Stimulated activated CD8-positive, alpha-beta memory T cell treated with anti-CD3 and anti-CD28 coated beads, Interleukin-4, amount 100 ng/mL, for 24 hours (primary cell): ENCODE measurements at regions not wholly inside any gene's neighbourhood (a gene's known extent, or its start where the extent isn't known, plus 50 kb on each side); places are given as distances from the start of the nearest gene placed in this dataset.
"Not testable (repeated sequence)": the region's sequence is repeated elsewhere in the genome, so short reads cannot be mapped to it uniquely, and the experiment has no call there.

Source experiments
- DNase-seq: peaks from one replicate; pipeline ENCODE4 v3.0.0-alpha.2; 2020; ENCODE audit warnings: low read depth

- no peak for DNase-seq
Measured at GRCh38 chr1:88474555-88475304, 209.3 kb upstream of the PKN2 start.

DNA sequence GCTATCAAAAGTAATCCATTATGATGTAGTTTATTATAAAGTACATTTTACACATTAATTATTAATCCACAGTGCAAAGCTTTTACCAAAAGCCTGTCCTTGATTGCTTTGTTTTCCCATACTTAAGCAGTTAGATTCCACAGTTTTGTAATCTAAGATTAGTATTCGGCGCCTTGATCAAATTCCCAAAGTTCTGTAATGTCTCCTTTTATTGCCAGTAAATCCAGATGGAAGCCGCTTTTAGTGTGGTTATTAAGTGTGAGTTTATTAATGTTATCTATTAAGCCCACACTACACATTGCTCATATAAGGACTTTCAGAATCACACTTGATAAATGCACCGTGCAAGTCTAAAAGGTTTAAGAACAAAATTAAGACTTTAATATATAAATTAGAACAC, 199.2 kb upstream of the PKN2 start:
- no peak for DNase-seq

DNA sequence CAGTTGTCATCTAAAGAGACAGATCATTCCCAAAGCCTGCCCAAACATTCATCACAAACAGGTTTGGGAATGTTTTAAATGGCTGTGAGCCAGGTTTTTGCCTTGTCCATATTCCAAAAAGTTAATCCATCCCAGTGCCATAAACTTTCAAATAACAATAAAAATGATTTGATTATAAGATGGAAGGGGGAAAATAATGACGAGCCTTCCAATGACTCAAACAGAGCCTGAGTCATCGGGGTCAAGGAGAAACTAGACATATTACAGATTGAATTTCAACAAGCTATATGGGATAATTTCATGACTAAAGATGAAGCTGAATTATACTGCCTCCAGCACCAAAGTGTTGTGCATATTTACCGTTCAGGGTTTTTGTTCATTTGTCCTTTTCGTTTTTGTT, 195.8 kb upstream of the PKN2 start:
- no peak for DNase-seq

- DNase-seq: no peak
Measured at GRCh38 chr1:88490676-88491075, 193.4 kb upstream of the PKN2 start.

DNA sequence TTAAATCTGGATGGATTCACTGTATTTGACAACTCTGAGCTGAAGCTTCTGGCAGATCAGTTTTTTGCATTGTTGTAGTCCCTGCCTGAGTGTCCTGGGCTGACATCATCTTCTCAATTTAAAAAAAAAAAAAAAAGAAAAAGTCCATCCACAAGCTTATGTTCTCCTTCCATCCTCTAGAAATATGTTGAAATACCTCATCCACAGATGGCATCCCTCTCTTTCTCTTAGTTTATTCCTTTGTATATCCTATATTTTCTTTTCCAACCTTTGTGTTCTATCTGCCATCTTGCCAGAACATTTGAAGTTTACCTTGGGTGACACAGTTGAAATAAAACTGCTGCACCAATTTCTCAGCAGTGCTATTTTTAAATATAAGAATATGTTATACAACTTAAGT, 184.4 kb upstream of the PKN2 start:
- DNase-seq: no peak

DNA sequence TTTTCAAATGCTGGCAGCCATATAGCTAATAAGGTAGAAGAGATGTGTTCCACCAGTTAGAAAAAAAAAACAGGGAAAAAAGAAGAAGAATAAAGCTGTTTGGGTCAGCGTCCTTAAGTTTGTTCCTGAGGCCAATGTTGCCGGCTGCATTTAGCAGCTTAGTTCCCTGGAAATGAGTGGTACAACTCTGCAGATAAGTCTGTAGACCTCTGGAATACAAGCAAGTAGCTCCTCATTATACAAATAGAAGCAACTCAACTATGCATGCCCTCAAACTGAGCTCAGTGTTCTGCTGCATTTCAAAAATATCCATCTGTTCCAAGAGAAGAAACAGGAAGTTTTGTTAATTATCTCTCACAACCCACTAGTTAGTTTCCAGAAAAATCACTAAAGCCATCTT, 181.2 kb upstream of the PKN2 start:
- DNase-seq: no peak

DNA sequence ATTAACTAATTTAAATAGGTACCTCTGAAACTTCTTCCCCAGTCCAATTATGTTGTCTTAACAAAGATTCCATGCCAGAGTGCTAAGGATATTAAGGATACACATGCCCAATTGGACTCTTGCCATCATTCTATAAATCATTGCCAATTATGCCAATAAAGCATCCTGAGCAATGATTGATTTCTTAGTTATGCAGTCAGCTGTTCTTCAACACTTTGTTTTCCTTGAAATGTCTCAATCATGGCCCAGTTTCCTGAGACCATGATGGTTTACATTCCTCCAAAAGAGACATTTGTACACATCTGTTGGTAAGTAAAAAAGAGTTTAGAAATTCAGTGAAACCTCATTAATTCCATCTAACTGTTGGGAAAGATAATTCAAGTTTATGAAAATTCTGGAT, 180.4 kb upstream of the PKN2 start:
- DNase-seq: no peak

DNA sequence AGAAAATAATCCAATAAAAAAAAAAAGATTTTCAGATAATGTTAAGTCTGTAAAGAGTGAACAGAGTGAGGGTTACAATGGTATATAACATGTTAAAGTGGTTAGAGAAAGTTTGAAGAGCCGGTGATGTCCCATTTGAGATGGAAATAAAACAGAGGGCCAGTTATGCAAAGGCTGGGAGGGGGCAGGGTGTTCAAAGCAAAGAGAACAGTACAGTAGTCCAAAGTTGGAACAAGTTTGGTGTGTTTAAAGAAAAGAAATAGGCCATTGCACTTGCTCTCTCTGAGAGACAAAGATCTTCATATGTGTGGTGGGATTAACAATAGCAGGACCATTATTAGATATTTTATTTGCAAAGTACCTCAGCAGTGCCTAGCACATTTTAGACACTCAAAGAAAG, 179.5 kb upstream of the PKN2 start:
- no peak for DNase-seq

- DNase-seq: no peak
Measured at GRCh38 chr1:88509379-88509778, 174.7 kb upstream of the PKN2 start.

DNA sequence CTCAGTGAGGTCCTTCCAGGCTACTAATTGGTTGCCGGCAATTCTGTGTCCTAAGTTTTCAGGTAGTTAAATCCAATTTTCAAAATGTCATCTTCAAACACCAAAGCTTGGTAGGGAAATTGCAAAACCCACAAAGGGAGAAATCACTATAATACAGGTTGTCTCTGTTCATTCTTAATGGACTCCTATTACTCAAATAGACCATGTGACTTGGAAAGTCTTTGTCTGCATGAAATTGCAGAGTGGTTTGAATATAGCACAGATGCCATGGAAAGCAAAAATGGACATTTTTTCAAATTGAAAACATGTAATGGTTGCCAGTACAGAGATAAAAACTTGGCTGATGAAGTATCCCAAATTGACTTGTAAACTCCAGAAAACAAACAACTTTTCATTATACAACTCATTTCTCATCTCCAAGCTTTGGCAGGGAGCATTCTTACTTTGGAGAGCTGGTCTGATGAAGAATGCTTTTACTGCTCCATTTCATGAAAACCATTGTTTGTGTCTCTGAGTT, 169.5 kb upstream of the PKN2 start:
- no peak for DNase-seq

GRCh38 chr1:88517499-88517898, 166.6 kb upstream of the PKN2 start:
- DNase-seq: not testable (repeated sequence)

GRCh38 chr1:88519156-88519555, 164.9 kb upstream of the PKN2 start:
- no peak for DNase-seq

DNA sequence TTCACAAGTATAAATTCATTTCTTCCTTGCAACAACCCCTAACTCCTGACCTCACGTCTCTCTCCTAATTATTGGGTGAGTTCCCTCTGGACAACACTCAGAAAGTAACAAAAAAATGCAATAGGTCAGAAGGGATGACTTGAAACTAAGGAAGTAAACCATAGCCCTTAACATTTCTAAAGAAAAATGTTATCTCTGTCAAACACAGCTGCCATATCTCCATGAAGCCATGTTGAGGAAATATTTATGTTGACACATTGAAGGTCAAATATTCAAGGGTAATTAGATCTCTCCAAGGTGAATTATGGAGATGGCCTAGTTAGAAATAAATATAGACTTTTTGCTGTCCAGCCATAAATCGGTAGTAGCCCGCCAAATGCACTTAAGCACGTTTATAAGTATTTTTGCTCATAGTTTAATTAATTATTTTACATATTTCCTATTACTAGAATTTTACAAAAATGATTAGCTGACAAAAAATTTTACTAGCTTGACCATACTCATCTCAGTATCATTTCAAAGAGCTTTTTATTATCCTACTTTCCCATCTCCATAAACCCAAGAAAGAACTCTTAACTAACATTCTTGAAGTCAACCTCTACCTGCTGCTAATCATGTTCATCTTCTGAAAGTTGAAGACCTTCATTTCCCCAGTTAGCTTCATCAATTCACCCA, 160.1 kb upstream of the PKN2 start:
- no peak for DNase-seq

DNA sequence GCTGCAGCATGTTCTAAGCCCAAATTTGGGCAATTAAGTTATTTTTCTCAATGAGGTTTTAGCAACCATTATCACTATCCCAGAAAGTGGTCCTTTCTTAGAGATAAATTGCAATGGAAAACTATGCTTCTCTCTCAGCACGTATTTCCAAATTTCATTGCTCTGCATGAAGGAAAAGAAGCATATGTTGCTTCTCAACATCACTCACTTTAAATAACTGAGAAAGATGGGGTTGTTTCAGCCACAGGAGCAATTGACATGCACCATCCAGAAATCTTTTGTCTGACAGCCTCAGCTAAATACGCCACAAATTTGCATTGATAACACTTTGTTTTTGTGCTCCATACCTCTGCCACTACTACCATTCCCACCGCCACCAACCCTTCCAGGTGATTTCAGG, 157.6 kb upstream of the PKN2 start:
- no peak for DNase-seq

DNA sequence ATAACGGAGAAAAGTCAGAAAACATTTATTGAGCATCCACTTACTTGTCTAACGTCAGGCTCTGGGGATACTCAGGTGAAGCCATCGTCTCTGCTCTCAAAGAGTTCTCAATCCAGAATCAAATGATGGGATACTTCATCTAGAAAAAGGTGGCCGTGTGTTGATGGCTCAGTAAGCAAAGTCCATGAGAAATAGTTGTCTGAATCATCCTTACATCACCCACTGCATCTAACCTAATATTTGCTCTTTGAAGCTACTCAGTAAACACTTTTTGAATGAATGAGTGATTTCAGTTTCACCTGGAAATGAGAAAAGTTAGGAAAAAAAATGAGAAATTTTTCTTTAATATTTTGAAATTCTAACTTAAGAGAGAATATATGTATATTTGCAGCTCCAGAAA, 155.3 kb upstream of the PKN2 start:
- no peak for DNase-seq

- no peak for DNase-seq
Measured at GRCh38 chr1:88529581-88529980, 154.5 kb upstream of the PKN2 start.

- DNase-seq: no peak
Measured at GRCh38 chr1:88530246-88530645, 153.8 kb upstream of the PKN2 start.

- DNase-seq: no peak
Measured at GRCh38 chr1:88537787-88538186, 146.3 kb upstream of the PKN2 start.

DNA sequence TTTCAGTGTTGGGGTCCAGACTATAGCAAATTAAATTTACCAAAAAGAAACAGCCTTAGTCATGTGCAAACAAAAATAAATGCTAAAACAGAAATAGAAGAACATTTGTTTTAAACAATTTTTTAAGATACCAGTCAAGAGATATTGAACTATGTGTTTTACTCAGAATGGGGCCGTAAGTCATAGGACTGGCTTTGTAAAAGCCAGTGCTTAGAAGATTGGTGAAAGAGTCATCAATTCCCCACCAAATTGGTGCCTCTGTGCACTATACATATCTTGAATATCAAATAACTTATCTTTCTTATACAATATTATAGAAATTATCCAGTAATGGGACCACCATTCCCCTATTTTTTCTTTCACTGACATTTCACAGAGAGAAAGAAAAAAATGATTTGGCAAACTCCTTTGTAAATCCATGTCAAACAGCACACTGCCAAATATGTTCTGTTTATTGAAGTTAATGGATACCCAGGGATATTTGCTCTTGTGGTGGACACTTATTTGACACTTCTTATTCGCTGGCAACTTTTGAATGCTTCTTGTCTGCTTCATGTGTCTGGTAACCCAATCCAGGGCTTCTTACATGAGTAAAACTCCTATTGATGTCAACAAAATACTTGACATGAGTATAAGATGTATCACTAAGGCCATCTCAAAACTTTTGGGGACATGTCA, 145.7 kb upstream of the PKN2 start:
- DNase-seq: no peak

GRCh38 chr1:88540255-88540654, 143.8 kb upstream of the PKN2 start:
- no peak for DNase-seq

DNA sequence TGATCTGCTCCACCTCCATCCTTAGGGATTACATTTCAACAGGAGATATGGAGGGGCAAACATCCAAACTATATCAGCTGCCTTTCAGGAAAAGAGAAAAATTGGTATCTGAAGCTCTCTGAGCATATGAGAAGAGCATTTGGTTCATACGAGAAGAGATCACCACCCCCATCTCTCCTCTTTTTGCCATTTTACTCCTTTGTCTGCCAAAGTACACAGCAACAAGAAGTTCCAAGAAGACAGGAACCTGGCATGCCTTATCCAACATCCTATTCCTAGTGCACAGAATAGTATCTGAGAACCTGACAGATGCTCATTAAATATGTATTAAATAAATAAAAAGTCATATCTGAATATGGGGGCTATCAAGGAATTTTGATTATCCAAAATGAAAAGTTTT, 142.5 kb upstream of the PKN2 start:
- DNase-seq: no peak

DNA sequence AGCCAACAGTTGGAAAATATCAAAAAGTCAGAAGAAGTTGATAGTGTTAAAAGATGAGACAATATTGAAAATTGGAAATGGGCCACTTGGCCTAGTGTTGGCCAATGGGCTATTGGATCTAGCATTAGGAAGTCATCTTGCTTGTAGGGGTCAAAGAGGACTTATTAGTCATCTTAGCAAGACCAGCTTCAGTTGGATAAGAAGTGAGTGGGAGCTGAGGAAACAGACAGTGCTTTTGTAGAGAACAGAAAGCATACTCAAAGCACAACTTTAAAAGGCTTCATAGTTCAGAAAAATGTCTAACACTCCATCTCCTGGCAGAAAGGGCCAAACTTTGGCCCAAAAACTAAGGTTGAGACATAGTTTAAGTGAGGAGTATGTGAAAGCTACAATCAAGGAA, 139.9 kb upstream of the PKN2 start:
- DNase-seq: no peak

DNA sequence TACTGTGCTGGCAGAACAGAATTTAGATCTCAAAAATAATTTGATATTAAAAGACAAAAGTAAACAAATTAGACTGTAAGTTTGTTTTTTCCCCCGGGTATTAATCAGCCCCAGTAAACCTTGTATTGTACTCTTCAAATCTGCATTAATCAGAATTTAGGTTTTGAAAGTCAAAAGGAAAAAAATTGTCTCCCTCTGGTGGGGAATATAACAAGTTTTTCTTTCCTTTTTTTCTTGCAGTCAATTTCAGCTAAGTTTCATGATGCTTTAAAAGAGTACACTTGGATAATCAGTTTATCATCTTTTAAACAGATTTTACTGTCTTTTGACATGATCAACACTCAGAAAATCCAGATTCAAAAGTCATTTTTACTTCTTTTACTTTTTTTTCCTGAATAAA, 134.5 kb upstream of the PKN2 start:
- no peak for DNase-seq
